OCI-LY3 (cell line): ENCODE measurements at regions not wholly inside any gene's neighbourhood (a gene's known extent, or its start where the extent isn't known, plus 50 kb on each side); places are given as distances from the start of the nearest gene placed in this dataset.

Experiments
- CTCF ChIP-seq: fragments of 200-600, 300-600 bp; sonication (generic); IDR thresholded peaks from 2 replicates; pipeline ENCODE4 v1.5.1; 2014; ENCODE audit warnings: antibody characterized with exemption, low read length, low read depth
- EZH2phosphoT487 ChIP-seq: fragments of 200-600 bp; shearing (Covaris generic); IDR thresholded peaks from 2 replicates; pipeline ENCODE4 v1.6.1; 2018; ENCODE audit warnings: antibody characterized with exemption, mixed run types, low read depth

- TF ChIP-seq CTCF = no peak
- TF ChIP-seq EZH2phosphoT487 = no peak
These were observed 467.8 kb downstream of the ZNF608 start for GRCh38 chr5:124278636-124279035.
